Upper lobe of left lung (tissue), 4 donors: ENCODE measurements at regions not wholly inside any gene's neighbourhood (a gene's known extent, or its start where the extent isn't known, plus 50 kb on each side); places are given as distances from the start of the nearest gene placed in this dataset.

ENCODE experiments used
- POLR2A ChIP-seq, 4 donors: fragments of 450-650 bp; IDR thresholded peaks; one replicate each; pipeline ENCODE4 v1.5.1; 2016 to 2017; ENCODE audit warnings: antibody characterized with exemption in 4 of 4, mild to moderate bottlenecking in 2 of 4
- POLR2AphosphoS5 ChIP-seq, 2 donors: sonication (generic); formaldehyde crosslinking; IDR thresholded peaks; one replicate each; pipeline ENCODE4 v1.5.1; 2017; ENCODE audit warnings: antibody characterized with exemption in 2 of 2
- TF ChIP-seq, protein P1 (sequence below), 6 experiments: fragments of 450-650 bp in 4 of 6; fragments of 200-600 bp in 2 of 6; sonication (generic) in 2 of 6; IDR thresholded peaks; one replicate each; pipeline ENCODE4 v1.5.1; 2016 to 2019; ENCODE audit warnings: antibody characterized with exemption in 6 of 6

GRCh38 chr2:16818203-16818556, 152.5 kb upstream of the CYRIA start:
- TF ChIP-seq, protein P1, sequence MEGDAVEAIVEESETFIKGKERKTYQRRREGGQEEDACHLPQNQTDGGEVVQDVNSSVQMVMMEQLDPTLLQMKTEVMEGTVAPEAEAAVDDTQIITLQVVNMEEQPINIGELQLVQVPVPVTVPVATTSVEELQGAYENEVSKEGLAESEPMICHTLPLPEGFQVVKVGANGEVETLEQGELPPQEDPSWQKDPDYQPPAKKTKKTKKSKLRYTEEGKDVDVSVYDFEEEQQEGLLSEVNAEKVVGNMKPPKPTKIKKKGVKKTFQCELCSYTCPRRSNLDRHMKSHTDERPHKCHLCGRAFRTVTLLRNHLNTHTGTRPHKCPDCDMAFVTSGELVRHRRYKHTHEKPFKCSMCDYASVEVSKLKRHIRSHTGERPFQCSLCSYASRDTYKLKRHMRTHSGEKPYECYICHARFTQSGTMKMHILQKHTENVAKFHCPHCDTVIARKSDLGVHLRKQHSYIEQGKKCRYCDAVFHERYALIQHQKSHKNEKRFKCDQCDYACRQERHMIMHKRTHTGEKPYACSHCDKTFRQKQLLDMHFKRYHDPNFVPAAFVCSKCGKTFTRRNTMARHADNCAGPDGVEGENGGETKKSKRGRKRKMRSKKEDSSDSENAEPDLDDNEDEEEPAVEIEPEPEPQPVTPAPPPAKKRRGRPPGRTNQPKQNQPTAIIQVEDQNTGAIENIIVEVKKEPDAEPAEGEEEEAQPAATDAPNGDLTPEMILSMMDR (IDR thresholded peaks at IDR 0.05): no peak
- TF ChIP-seq POLR2A (IDR thresholded peaks at IDR 0.05) (no peak), POLR2AphosphoS5 (IDR thresholded peaks at IDR 0.05) (no peak)
